ENCODE measurements at regions not wholly inside any gene's neighbourhood (a gene's known extent, or its start where the extent isn't known, plus 50 kb on each side); places are given as distances from the start of the nearest gene placed in this dataset.
A peak's percentile ranks its signal among the peaks of the same experiment; 100 is the strongest.

GRCh38 chr2:176557821-176558220 lies 288.6 kb downstream of the MTX2 start:
- whole genome bisulfite sequencing (ENCODE audit: extremely low coverage, insufficient coverage, low lambda C conversion rate), result no CpG with 5 or more reads among the region's 1 CpG

GRCh38 chr2:176558574-176559140 lies 289.4 kb downstream of the MTX2 start:
- no peak overlapping the region for H3K4me3 ChIP-seq (ENCODE audit: low read length)
- no peak overlapping the region for H2BK15ac ChIP-seq (replicated peaks; ENCODE audit: low read depth)
- no peak overlapping the region for H3K4me2 ChIP-seq (ENCODE audit: low read length)
- H3K27ac ChIP-seq (ENCODE audit: low read depth, low read length), result no peak overlapping the region
- H3K18ac ChIP-seq (ENCODE audit: low read length), result no peak overlapping the region
- H3K4me1 ChIP-seq (ENCODE audit: control insufficient read depth, low read depth, low read length), result no peaks in the 10 kb centered on the region
- no peaks in the 10 kb centered on the region for H3K27me3 ChIP-seq (ENCODE audit: insufficient read depth, low read length, poor library complexity)
- no peak for DNase-seq
- WGBS (ENCODE audit: extremely low coverage, insufficient coverage, low lambda C conversion rate), result no CpG with 5 or more reads among the region's 4 CpGs
- H3K79me1 ChIP-seq (ENCODE audit: low read length), result no peaks in the 10 kb centered on the region
- H3K23ac ChIP-seq (ENCODE audit: low read length), result no peak overlapping the region
- no peak overlapping the region for H2AK5ac ChIP-seq (ENCODE audit: low read length)
- H3K4ac ChIP-seq (ENCODE audit: low read depth, low read length), result no peak overlapping the region
- no peaks in the 10 kb centered on the region for H3K36me3 ChIP-seq (ENCODE audit: control insufficient read depth, insufficient read depth, low read length)
- H4K8ac ChIP-seq (ENCODE audit: low read depth, low read length), result no peak overlapping the region
- no peak overlapping the region for H2BK5ac ChIP-seq (ENCODE audit: low read length)
- no peak overlapping the region for H3K9ac ChIP-seq (ENCODE audit: low read length)
- H3K79me2 ChIP-seq (ENCODE audit: control insufficient read depth, insufficient read depth, low read length), result no peaks in the 10 kb centered on the region
- H2BK120ac ChIP-seq (ENCODE audit: low read depth, low read length), result no peak overlapping the region
- no peak overlapping the region for H4K5ac ChIP-seq (ENCODE audit: low read length)
- H3K56ac ChIP-seq (ENCODE audit: low read length), result no peak overlapping the region

More at GRCh38 chr2:176557821-176558220, 288.6 kb downstream of the MTX2 start:
- Histone ChIP-seq H3K4me1 (ENCODE audit: control insufficient read depth, low read depth, low read length) (no peaks in the 10 kb centered on the region), H3K79me1 (ENCODE audit: low read length) (no peaks in the 10 kb centered on the region), H3K36me3 (ENCODE audit: control insufficient read depth, insufficient read depth, low read length) (no peaks in the 10 kb centered on the region), H4K8ac (ENCODE audit: low read depth, low read length) (no peak overlapping the region), H4K5ac (ENCODE audit: low read length) (no peak overlapping the region), H3K27ac (ENCODE audit: low read depth, low read length) (no peak overlapping the region), H3K4me2 (ENCODE audit: low read length) (no peak overlapping the region), H2BK15ac (replicated peaks; ENCODE audit: low read depth) (no peak overlapping the region), H3K56ac (ENCODE audit: low read length) (no peak overlapping the region), H3K27me3 (ENCODE audit: insufficient read depth, low read length, poor library complexity) (no peaks in the 10 kb centered on the region), H2BK5ac (ENCODE audit: low read length) (no peak overlapping the region), H3K23ac (ENCODE audit: low read length) (no peak overlapping the region), H3K4me3 (ENCODE audit: low read length) (no peak overlapping the region), H3K79me2 (ENCODE audit: control insufficient read depth, insufficient read depth, low read length) (no peaks in the 10 kb centered on the region), H3K18ac (ENCODE audit: low read length) (no peak overlapping the region), H3K9ac (ENCODE audit: low read length) (no peak overlapping the region), H3K4ac (ENCODE audit: low read depth, low read length) (no peak overlapping the region), H2BK120ac (ENCODE audit: low read depth, low read length) (no peak overlapping the region), H2AK5ac (ENCODE audit: low read length) (no peak overlapping the region)
- DNase-seq, result no peak

DNA sequence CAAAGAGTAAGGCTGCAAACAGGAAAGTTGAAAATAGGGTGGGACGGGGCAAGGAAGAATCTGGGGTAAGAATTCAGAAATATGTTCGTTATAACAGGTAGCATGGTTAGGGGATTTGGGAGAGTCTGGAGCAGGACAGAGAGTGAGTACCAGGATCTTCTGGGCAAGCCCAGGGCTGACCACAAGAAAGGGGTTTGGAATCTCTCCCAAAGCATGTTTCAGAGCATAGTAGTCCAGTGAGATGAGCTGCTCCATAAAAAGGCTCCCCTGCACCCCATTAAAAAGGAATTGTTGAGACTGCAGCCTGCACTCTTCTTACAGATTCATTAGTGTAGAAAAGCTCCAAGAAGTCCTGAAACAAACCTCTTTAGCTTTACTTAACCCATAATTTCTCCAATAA lies 291.1 kb downstream of the MTX2 start:
- Histone ChIP-seq H3K4me2 (ENCODE audit: low read length) (no peak overlapping the region), H3K4me3 (ENCODE audit: low read length) (no peak overlapping the region), H3K18ac (ENCODE audit: low read length) (no peak overlapping the region), H2BK15ac (replicated peaks; ENCODE audit: low read depth) (no peak overlapping the region), H3K23ac (ENCODE audit: low read length) (no peak overlapping the region), H4K5ac (ENCODE audit: low read length) (no peak overlapping the region), H4K8ac (ENCODE audit: low read depth, low read length) (no peak overlapping the region), H3K79me2 (ENCODE audit: control insufficient read depth, insufficient read depth, low read length) (no peaks in the 10 kb centered on the region), H3K79me1 (ENCODE audit: low read length) (no peaks in the 10 kb centered on the region), H3K27me3 (ENCODE audit: insufficient read depth, low read length, poor library complexity) (no peaks in the 10 kb centered on the region), H2BK5ac (ENCODE audit: low read length) (no peak overlapping the region), H2AK5ac (ENCODE audit: low read length) (no peak overlapping the region), H3K4ac (ENCODE audit: low read depth, low read length) (no peak overlapping the region), H3K36me3 (ENCODE audit: control insufficient read depth, insufficient read depth, low read length) (no peaks in the 10 kb centered on the region), H3K27ac (ENCODE audit: low read depth, low read length) (no peak overlapping the region), H3K56ac (ENCODE audit: low read length) (no peak overlapping the region), H3K4me1 (ENCODE audit: control insufficient read depth, low read depth, low read length) (no peaks in the 10 kb centered on the region), H3K9ac (ENCODE audit: low read length) (no peak overlapping the region), H2BK120ac (ENCODE audit: low read depth, low read length) (no peak overlapping the region)
- DNase-seq, result no peak
- WGBS (ENCODE audit: extremely low coverage, insufficient coverage, low lambda C conversion rate), result no CpG with 5 or more reads among the region's 2 CpGs

DNA sequence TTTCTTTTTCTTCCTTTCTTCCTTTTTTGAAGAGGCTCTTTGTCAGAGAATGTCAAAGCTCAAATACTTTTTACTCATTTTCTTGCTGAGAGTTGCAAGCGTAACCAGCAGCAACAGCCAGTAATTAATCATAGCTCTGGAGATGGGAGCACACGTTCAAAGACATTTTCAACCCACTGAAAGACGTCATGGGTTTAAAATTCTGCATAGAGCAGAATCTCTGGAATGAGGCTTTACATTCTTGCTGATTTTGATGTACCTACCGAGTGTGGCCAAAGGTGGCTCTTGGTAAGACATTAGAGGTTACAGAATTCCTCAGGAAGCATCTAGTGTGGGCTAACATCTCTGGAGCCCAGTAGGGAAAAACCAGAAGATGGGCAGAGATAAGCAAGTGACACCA lies 292.5 kb downstream of the MTX2 start:
- H2BK5ac ChIP-seq (ENCODE audit: low read length), result no peak overlapping the region
- no peak overlapping the region for H2BK120ac ChIP-seq (ENCODE audit: low read depth, low read length)
- H4K8ac ChIP-seq (ENCODE audit: low read depth, low read length), result no peak overlapping the region
- H3K4me3 ChIP-seq (ENCODE audit: low read length), result no peak overlapping the region
- no peaks in the 10 kb centered on the region for H3K36me3 ChIP-seq (ENCODE audit: control insufficient read depth, insufficient read depth, low read length)
- WGBS (ENCODE audit: extremely low coverage, insufficient coverage, low lambda C conversion rate), result no CpG with 5 or more reads among the region's 4 CpGs
- H3K4me1 ChIP-seq (ENCODE audit: control insufficient read depth, low read depth, low read length), result no peaks in the 10 kb centered on the region
- no peaks in the 10 kb centered on the region for H3K27me3 ChIP-seq (ENCODE audit: insufficient read depth, low read length, poor library complexity)
- H3K23ac ChIP-seq (ENCODE audit: low read length), result no peak overlapping the region
- no peak overlapping the region for H4K5ac ChIP-seq (ENCODE audit: low read length)
- peak; percentile 71 for DNase-seq
- H3K79me1 ChIP-seq (ENCODE audit: low read length), result no peaks in the 10 kb centered on the region
- H3K56ac ChIP-seq (ENCODE audit: low read length), result no peak overlapping the region
- H3K4ac ChIP-seq (ENCODE audit: low read depth, low read length), result no peak overlapping the region
- no peak overlapping the region for H3K4me2 ChIP-seq (ENCODE audit: low read length)
- H2BK15ac ChIP-seq (replicated peaks; ENCODE audit: low read depth), result no peak overlapping the region
- no peak overlapping the region for H2AK5ac ChIP-seq (ENCODE audit: low read length)
- no peak overlapping the region for H3K18ac ChIP-seq (ENCODE audit: low read length)
- no peaks in the 10 kb centered on the region for H3K79me2 ChIP-seq (ENCODE audit: control insufficient read depth, insufficient read depth, low read length)
- H3K9ac ChIP-seq (ENCODE audit: low read length), result no peak overlapping the region
- H3K27ac ChIP-seq (ENCODE audit: low read depth, low read length), result no peak overlapping the region

GRCh38 chr2:176562359-176563078 lies 293.3 kb downstream of the MTX2 start:
- Histone ChIP-seq H4K5ac (ENCODE audit: low read length) (no peak overlapping the region), H2BK120ac (ENCODE audit: low read depth, low read length) (no peak overlapping the region), H3K4me2 (ENCODE audit: low read length) (no peak overlapping the region), H3K56ac (ENCODE audit: low read length) (no peak overlapping the region), H3K79me1 (ENCODE audit: low read length) (no peaks in the 10 kb centered on the region), H2AK5ac (ENCODE audit: low read length) (no peak overlapping the region), H3K23ac (ENCODE audit: low read length) (no peak overlapping the region), H3K4me1 (ENCODE audit: control insufficient read depth, low read depth, low read length) (no peaks in the 10 kb centered on the region), H3K79me2 (ENCODE audit: control insufficient read depth, insufficient read depth, low read length) (no peaks in the 10 kb centered on the region), H3K27me3 (ENCODE audit: insufficient read depth, low read length, poor library complexity) (no peaks in the 10 kb centered on the region), H4K8ac (ENCODE audit: low read depth, low read length) (no peak overlapping the region), H3K27ac (ENCODE audit: low read depth, low read length) (no peak overlapping the region), H3K4ac (ENCODE audit: low read depth, low read length) (no peak overlapping the region), H3K18ac (ENCODE audit: low read length) (no peak overlapping the region), H2BK5ac (ENCODE audit: low read length) (no peak overlapping the region), H3K9ac (ENCODE audit: low read length) (no peak overlapping the region), H2BK15ac (replicated peaks; ENCODE audit: low read depth) (no peak overlapping the region), H3K36me3 (ENCODE audit: control insufficient read depth, insufficient read depth, low read length) (no peaks in the 10 kb centered on the region), H3K4me3 (ENCODE audit: low read length) (no peak overlapping the region)
- peak; percentile 37 for DNase-seq
- WGBS (ENCODE audit: extremely low coverage, insufficient coverage, low lambda C conversion rate), result no CpG with 5 or more reads among the region's 4 CpGs
